ENCODE measurements at regions not wholly inside any gene's neighbourhood (a gene's known extent, or its start where the extent isn't known, plus 50 kb on each side); places are given as distances from the start of the nearest gene placed in this dataset.

DNA sequence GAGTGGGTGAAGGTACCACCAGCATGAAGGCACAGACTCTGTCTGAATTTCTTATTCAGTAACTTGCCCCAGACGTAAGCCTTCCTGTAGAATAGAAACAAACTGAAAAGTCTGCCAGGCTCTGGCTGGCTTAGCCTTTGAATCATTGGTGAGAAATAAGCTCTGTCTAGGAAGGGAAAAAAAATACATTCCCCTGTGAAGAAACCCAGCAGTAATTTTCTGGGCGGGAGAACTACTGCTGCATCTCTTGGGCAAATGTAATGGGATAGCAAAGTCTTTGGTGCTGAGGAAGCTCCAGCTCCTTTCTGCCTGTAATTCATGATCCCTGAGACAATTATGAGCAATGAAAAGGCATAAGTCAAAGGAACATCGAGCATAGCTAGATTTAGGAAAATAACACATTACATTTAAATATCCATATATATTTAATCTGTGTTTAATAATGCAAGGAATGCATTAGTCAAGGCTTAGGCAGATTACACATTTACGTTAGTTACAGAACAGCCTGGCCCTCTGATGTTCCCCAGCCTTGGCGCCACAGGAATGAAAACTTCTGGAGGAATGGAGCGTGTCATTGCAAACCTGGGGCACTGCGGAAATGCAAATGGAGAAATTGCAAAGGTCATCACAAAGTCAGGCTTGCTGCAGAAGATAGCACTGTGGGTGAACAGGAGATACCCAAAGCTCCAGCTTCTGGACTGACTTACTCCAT is 216.3 kb upstream of the CAMK1G start:
- no peak overlapping the region for H3K4me3 ChIP-seq (ENCODE audit: low read depth, low read length)
- peak; percentile 79 for DNase-seq (ENCODE audit: low read depth, low spot score)
- TF ChIP-seq, protein P1, sequence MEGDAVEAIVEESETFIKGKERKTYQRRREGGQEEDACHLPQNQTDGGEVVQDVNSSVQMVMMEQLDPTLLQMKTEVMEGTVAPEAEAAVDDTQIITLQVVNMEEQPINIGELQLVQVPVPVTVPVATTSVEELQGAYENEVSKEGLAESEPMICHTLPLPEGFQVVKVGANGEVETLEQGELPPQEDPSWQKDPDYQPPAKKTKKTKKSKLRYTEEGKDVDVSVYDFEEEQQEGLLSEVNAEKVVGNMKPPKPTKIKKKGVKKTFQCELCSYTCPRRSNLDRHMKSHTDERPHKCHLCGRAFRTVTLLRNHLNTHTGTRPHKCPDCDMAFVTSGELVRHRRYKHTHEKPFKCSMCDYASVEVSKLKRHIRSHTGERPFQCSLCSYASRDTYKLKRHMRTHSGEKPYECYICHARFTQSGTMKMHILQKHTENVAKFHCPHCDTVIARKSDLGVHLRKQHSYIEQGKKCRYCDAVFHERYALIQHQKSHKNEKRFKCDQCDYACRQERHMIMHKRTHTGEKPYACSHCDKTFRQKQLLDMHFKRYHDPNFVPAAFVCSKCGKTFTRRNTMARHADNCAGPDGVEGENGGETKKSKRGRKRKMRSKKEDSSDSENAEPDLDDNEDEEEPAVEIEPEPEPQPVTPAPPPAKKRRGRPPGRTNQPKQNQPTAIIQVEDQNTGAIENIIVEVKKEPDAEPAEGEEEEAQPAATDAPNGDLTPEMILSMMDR (IDR thresholded peaks at IDR 0.05; ENCODE audit: insufficient read depth, low read length, missing control alignments) = no peak
- ChIA-PET POLR2A (interaction anchor here (0.8 to 1.3 kb wide), 5 partner anchors 8 to 39 kb away, joined by 3 to 7 read pairs (median 4); no protein-coding TSS in a partner anchor), CTCF (interaction anchor here (1.2 to 13.9 kb wide), 6 partner anchors 9 to 200 kb away, joined by 3 to 162 read pairs (median 5); no protein-coding TSS in a partner anchor)

DNA sequence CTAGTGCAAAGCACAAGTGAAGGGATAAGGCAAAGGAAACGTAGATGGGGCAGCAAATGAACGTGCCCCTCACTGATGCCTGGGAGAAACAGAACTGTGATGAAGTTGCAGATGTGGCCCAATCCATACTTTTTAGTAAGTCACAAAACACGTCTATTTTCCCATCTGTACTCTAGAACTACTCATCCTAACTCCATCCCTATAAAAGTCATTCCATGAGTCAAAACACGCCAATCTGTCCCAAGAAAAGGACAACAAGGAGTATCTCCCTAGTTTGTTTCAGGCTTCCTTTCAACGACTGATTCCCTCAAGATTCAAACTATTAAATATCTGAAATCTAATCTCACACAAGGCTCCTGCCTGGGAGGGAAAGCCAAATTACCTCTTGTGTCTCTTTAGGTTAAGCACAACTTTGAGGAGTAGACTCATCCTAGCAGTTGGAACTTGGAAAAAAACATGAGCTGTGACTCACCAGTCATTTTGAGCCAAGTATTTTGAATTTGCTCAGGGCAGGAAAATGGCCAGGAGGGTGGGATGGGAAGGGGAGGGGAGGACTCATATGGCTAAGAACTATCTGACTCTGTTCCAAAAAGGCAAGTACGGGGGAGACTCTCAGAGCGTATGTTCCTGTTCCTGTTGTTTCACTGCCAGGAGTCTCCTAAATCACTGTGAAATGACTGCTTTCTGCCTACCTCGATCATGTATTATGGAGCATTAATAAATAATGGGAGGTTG is 214.5 kb upstream of the CAMK1G start:
- POLR2A ChIA-PET = no interaction called here

DNA sequence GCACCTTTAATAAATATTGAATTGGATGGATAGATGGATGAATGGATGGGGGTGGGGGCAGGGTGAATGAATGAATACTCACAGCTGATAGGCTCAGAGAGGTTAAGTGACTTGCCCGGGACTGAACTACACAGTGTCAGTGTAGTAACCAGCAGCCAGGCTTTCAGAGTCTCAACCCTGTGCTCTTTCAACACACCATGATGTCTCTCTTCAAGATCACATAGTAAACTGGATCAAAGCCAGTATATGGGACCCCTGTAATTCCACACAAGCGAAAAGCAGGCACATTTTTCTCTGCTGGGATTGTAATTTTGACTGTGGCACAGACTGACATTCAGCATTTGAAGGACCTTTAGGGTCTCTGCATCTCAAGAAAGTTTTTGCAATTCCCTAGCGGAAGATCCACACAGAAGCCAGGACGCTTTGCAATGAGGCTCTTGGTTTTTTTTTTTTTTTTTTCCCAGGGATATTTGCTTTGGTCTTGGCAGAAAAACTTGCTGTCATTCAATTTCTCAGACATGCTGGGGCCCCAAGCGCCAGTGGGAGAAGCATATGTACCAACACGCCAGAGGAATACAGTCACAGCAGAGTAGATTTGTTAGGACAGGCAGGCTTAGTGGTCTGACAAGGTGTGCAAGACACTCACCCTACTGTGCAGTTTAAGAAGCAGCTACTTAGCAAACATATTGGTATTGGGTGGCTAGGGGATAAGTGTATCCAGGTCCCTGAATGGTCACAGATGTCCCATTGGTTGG is 213.1 kb upstream of the CAMK1G start:
- TF ChIP-seq, protein P1 (IDR thresholded peaks at IDR 0.05; ENCODE audit: insufficient read depth, low read length, missing control alignments) = no peak
- H3K4me3 ChIP-seq (ENCODE audit: low read depth, low read length) = no peak overlapping the region
- DNase-seq (ENCODE audit: low read depth, low spot score) = no peak
- CTCF ChIA-PET = interaction anchor here (0.8 to 13.9 kb wide), 5 partner anchors 10 to 142 kb away, joined by 3 to 162 read pairs (median 4); no protein-coding TSS in a partner anchor
- POLR2A ChIA-PET = no interaction called here

More for the DNA sequence above, 214.5 kb upstream of the CAMK1G start:
- TF ChIP-seq, protein P1 (IDR thresholded peaks at IDR 0.05; ENCODE audit: insufficient read depth, low read length, missing control alignments) = no peak
- H3K4me3 ChIP-seq (ENCODE audit: low read depth, low read length) = no peak overlapping the region
- DNase-seq (ENCODE audit: low read depth, low spot score) = peak; percentile 90
- CTCF ChIA-PET = interaction anchor here (1.4 to 13.9 kb wide), 3 partner anchors 11 to 144 kb away, joined by 4 to 162 read pairs (median 6); no protein-coding TSS in a partner anchor

DNA sequence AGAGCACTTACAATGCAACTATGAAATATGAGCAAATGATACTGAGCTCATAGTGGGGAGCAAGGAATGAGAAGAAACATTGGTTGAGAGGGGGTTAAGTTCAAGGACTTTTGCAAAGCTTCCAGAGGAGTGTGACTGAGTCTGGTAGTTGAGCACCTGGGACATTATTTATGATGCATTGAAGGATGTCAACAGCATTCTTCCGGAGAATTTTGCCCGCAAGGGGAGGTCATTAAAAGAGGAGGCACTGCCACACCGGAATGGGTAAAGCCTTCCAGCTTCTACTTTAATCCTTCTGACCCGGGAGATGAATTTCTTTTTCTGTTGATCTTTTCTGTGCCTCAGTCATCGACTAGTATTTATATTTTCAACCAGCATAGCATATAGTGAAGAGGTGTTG is 208.4 kb upstream of the CAMK1G start:
- CTCF ChIA-PET = interaction anchor here (1.0 to 6.2 kb wide), 8 partner anchors 12 to 1243 kb away, joined by 3 to 33 read pairs (median 3); no protein-coding TSS in a partner anchor

DNA sequence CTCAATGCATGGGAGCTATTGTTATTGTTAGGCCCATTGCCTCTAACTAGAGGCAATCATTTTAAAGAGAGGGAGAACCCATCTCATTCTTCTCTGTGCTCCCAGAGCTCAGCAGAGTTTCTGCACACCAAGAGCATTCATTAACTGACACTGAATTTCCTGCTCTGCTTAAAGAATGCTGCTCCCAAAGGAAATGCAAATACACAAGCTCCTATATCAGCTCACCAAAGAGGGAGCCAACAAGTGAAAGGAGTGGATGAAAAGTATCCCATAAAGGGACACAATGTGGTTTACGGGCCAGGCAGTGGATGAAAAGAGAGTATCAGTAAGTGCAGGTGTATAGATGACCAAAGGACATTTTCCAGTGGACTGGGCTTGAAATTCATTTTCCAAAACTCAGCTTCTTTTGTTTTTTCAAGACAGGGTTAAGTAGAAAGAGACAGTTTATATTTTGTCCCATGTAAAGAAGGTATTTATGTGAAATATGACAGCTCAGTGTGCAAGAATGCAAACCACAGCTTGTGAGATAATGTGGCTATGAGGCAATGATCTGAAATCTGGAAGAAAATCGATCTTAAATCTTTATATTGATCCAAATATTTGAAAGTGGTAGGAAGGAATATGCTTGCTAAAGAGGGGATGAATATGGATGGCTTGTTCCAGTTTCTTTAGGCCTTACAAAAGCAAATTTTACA is 207.7 kb upstream of the CAMK1G start:
- TF ChIP-seq, protein P1 (IDR thresholded peaks at IDR 0.05; ENCODE audit: insufficient read depth, low read length, missing control alignments) = no peak
- H3K4me3 ChIP-seq (ENCODE audit: low read depth, low read length) = no peak overlapping the region
- DNase-seq (ENCODE audit: low read depth, low spot score) = no peak
- ChIA-PET CTCF (interaction anchor here (0.7 to 6.2 kb wide), 11 partner anchors 11 to 1243 kb away, joined by 3 to 33 read pairs (median 3); no protein-coding TSS in a partner anchor), POLR2A (interaction anchor here (1.4 kb wide), 1 partner anchor 9 kb away, joined by 7 read pairs; no protein-coding TSS in a partner anchor)

More for the DNA sequence above, 208.4 kb upstream of the CAMK1G start:
- no peak overlapping the region for H3K4me3 ChIP-seq (ENCODE audit: low read depth, low read length)
- no peak for DNase-seq (ENCODE audit: low read depth, low spot score)
- POLR2A ChIA-PET = interaction anchor here (1.4 kb wide), 1 partner anchor 8 kb away, joined by 7 read pairs; no protein-coding TSS in a partner anchor
- TF ChIP-seq, protein P1 (IDR thresholded peaks at IDR 0.05; ENCODE audit: insufficient read depth, low read length, missing control alignments) = no peak

Measured in AG04449 (cell line).